SK-N-SH treated with all-trans-retinoic acid at 6 μM for 48 hours (cell line): ENCODE measurements at regions not wholly inside any gene's neighbourhood (a gene's known extent, or its start where the extent isn't known, plus 50 kb on each side); places are given as distances from the start of the nearest gene placed in this dataset.

ENCODE experiments used
- ATAC-seq: fragments of 200-7000 bp; cut with Tn5 transposase; 3 replicates; pipeline ENCODE4 v1.9.1; 2020; ENCODE audit warnings: mild to moderate bottlenecking, moderate library complexity
- ARNTL ChIP-seq: fragments of 450-650 bp; formaldehyde crosslinking; IDR thresholded peaks from 2 replicates; pipeline ENCODE4 v1.5.0; 2020; ENCODE audit warnings: low read depth, mild to moderate bottlenecking, moderate library complexity, borderline replicate concordance
- BACH2 ChIP-seq: fragments of 250-450 bp; sonication (Bioruptor Pico); IDR thresholded peaks from 2 replicates; pipeline ENCODE4 v1.9.0; 2021; ENCODE audit warnings: mild to moderate bottlenecking, borderline replicate concordance
- CSDC2 ChIP-seq: fragments of 250-450 bp; sonication (Bioruptor Pico); IDR thresholded peaks from 2 replicates; pipeline ENCODE4 v1.5.0; 2020; ENCODE audit warnings: mild to moderate bottlenecking, moderate library complexity
- ESRRG ChIP-seq: fragments of 250-450 bp; sonication (Bioruptor Pico); IDR thresholded peaks from 2 replicates; pipeline ENCODE4 v1.6.1; 2021; ENCODE audit warnings: mild to moderate bottlenecking
- ISL1 ChIP-seq: fragments of 250-450 bp; sonication (Bioruptor Pico); IDR thresholded peaks from 2 replicates; pipeline ENCODE4 v2.1.2; 2022; ENCODE audit warnings: mild to moderate bottlenecking, moderate library complexity
- PPARA ChIP-seq: fragments of 250-450 bp; sonication (Bioruptor Pico); IDR thresholded peaks from 2 replicates; pipeline ENCODE4 v1.5.0; 2020; ENCODE audit warnings: mild to moderate bottlenecking, borderline replicate concordance
- RARB ChIP-seq: fragments of 250-450 bp; sonication (Bioruptor Pico); IDR thresholded peaks from 2 replicates; pipeline ENCODE4 v1.8.0; 2021; ENCODE audit warnings: mild to moderate bottlenecking, moderate library complexity
- SNAI2 ChIP-seq: fragments of 250-450 bp; sonication (Bioruptor Pico); IDR thresholded peaks from 2 replicates; pipeline ENCODE4 v1.5.0; 2020; ENCODE audit warnings: mild to moderate bottlenecking, moderate library complexity
- TCF4 ChIP-seq: fragments of 250-450 bp; sonication (Bioruptor Pico); IDR thresholded peaks from 2 replicates; pipeline ENCODE4 v1.8.0; 2021; ENCODE audit warnings: mild to moderate bottlenecking, moderate library complexity, borderline replicate concordance
- ZC3H10 ChIP-seq: fragments of 250-450 bp; sonication (Bioruptor Pico); IDR thresholded peaks from 2 replicates; pipeline ENCODE4 v1.5.1; 2021; ENCODE audit warnings: mild to moderate bottlenecking, moderate library complexity
- ZFP3 ChIP-seq: fragments of 250-450 bp; sonication (Bioruptor Pico); IDR thresholded peaks from 2 replicates; pipeline ENCODE4 v1.5.0; 2020; ENCODE audit warnings: mild to moderate bottlenecking, moderate library complexity
- ZFP30 ChIP-seq: fragments of 450-650 bp; formaldehyde crosslinking; IDR thresholded peaks from 2 replicates; pipeline ENCODE4 v1.5.0; 2022; ENCODE audit warnings: mild to moderate bottlenecking, moderate library complexity
- ZNF565 ChIP-seq: fragments of 450-650 bp; formaldehyde crosslinking; conservative IDR thresholded peaks from 2 replicates; pipeline ENCODE4 v1.5.0; 2020; ENCODE audit warnings: low read depth, mild to moderate bottlenecking, moderate library complexity
- ZNF8 ChIP-seq: fragments of 450-650 bp; formaldehyde crosslinking; IDR thresholded peaks from 2 replicates; pipeline ENCODE4 v1.5.0; 2020; ENCODE audit warnings: mild to moderate bottlenecking, moderate library complexity
- TF ChIP-seq, protein P1 (sequence below): fragments of 250-450 bp; sonication (Bioruptor Pico); IDR thresholded peaks from 2 replicates; pipeline ENCODE4 v1.5.0; 2020; ENCODE audit warnings: mild to moderate bottlenecking, moderate library complexity
- TF ChIP-seq, protein P2 (sequence below): fragments of 250-450 bp; sonication (Bioruptor Pico); IDR thresholded peaks from 2 replicates; pipeline ENCODE4 v1.8.0; 2020; ENCODE audit warnings: mild to moderate bottlenecking, moderate library complexity, borderline replicate concordance
- TF ChIP-seq, protein P3 (sequence below): fragments of 250-450 bp; sonication (Bioruptor Pico); IDR thresholded peaks from 2 replicates; pipeline ENCODE4 v1.8.0; 2021; ENCODE audit warnings: low read depth, mild to moderate bottlenecking, moderate library complexity, borderline replicate concordance
- TF ChIP-seq, protein P4 (sequence below): fragments of 250-450 bp; sonication (Bioruptor Pico); IDR thresholded peaks from 2 replicates; pipeline ENCODE4 v1.5.1; 2021; ENCODE audit warnings: mild to moderate bottlenecking, moderate library complexity

DNA sequence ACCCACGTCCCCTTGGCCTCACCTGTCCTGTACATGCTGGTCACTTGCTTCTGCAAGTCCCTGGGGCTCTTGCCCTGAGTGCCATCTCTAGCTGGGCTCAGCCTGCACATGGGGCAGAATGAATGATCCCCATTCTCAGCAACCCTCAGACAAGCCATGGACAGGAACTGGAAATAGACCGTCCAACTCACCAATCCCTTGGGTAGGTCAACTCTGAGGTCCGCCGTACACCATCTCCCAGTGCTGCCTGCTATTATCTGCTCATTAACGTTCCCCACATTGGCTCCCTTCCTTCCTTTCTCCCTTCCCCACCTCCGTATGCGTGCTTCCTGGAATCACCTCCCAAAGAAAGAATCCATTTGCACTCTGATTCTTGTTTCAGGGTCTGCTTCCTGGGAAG is 335.0 kb downstream of the SFMBT2 start:
- no peak for ATAC-seq
- TF ChIP-seq, protein P1, sequence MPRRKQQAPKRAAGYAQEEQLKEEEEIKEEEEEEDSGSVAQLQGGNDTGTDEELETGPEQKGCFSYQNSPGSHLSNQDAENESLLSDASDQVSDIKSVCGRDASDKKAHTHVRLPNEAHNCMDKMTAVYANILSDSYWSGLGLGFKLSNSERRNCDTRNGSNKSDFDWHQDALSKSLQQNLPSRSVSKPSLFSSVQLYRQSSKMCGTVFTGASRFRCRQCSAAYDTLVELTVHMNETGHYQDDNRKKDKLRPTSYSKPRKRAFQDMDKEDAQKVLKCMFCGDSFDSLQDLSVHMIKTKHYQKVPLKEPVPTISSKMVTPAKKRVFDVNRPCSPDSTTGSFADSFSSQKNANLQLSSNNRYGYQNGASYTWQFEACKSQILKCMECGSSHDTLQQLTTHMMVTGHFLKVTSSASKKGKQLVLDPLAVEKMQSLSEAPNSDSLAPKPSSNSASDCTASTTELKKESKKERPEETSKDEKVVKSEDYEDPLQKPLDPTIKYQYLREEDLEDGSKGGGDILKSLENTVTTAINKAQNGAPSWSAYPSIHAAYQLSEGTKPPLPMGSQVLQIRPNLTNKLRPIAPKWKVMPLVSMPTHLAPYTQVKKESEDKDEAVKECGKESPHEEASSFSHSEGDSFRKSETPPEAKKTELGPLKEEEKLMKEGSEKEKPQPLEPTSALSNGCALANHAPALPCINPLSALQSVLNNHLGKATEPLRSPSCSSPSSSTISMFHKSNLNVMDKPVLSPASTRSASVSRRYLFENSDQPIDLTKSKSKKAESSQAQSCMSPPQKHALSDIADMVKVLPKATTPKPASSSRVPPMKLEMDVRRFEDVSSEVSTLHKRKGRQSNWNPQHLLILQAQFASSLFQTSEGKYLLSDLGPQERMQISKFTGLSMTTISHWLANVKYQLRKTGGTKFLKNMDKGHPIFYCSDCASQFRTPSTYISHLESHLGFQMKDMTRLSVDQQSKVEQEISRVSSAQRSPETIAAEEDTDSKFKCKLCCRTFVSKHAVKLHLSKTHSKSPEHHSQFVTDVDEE = no peak
- TF ChIP-seq CSDC2 (CRISPR knock-in tag) (no peak), ESRRG (CRISPR knock-in tag) (no peak), SNAI2 (CRISPR knock-in tag) (no peak), ZFP3 (CRISPR knock-in tag) (no peak), ZNF8 (CRISPR knock-in tag) (no peak), ISL1 (CRISPR knock-in tag) (no peak), PPARA (CRISPR knock-in tag) (no peak), TCF4 (CRISPR knock-in tag) (no peak), ARNTL (CRISPR knock-in tag) (no peak)
- TF ChIP-seq, protein P2, sequence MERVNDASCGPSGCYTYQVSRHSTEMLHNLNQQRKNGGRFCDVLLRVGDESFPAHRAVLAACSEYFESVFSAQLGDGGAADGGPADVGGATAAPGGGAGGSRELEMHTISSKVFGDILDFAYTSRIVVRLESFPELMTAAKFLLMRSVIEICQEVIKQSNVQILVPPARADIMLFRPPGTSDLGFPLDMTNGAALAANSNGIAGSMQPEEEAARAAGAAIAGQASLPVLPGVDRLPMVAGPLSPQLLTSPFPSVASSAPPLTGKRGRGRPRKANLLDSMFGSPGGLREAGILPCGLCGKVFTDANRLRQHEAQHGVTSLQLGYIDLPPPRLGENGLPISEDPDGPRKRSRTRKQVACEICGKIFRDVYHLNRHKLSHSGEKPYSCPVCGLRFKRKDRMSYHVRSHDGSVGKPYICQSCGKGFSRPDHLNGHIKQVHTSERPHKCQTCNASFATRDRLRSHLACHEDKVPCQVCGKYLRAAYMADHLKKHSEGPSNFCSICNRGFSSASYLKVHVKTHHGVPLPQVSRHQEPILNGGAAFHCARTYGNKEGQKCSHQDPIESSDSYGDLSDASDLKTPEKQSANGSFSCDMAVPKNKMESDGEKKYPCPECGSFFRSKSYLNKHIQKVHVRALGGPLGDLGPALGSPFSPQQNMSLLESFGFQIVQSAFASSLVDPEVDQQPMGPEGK (CRISPR knock-in tag) = no peak
- TF ChIP-seq, protein P3, sequence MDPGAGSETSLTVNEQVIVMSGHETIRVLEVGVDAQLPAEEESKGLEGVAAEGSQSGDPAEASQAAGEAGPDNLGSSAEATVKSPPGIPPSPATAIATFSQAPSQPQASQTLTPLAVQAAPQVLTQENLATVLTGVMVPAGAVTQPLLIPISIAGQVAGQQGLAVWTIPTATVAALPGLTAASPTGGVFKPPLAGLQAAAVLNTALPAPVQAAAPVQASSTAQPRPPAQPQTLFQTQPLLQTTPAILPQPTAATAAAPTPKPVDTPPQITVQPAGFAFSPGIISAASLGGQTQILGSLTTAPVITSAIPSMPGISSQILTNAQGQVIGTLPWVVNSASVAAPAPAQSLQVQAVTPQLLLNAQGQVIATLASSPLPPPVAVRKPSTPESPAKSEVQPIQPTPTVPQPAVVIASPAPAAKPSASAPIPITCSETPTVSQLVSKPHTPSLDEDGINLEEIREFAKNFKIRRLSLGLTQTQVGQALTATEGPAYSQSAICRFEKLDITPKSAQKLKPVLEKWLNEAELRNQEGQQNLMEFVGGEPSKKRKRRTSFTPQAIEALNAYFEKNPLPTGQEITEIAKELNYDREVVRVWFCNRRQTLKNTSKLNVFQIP (CRISPR knock-in tag) = no peak

DNA sequence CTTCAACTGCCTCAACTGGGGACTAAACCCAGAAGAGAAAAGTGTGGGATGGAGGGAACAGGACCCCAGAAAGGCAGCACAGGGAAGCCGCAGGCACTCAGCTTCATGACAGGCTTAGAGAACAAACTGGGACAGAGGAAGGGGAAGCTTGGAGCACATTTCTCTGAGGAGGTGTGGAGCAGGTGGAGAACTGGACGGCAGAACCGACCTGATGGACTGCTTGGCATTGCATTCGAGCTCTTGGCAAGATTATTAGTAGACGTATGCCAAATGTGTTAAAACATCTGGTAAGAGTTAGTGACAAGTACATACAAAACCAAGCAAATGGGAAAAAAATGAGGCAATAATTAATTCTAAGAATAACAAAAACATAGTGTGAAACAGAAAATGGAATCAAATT is 335.7 kb downstream of the SFMBT2 start:
- no peak for ATAC-seq
- TF ChIP-seq ZFP30 (CRISPR knock-in tag) (no peak), SNAI2 (CRISPR knock-in tag) (no peak), CSDC2 (CRISPR knock-in tag) (no peak), RARB (CRISPR knock-in tag) (no peak)

- ATAC-seq = no peak
- TF ChIP-seq ZNF565 (CRISPR knock-in tag) (no peak), RARB (CRISPR knock-in tag) (no peak), BACH2 (no peak), ZFP3 (CRISPR knock-in tag) (no peak), ZC3H10 (CRISPR knock-in tag) (no peak)
- TF ChIP-seq, protein P2 (CRISPR knock-in tag) = no peak
- TF ChIP-seq, protein P1 = no peak
- TF ChIP-seq, all 23 proteins: peak for 0
Measured at GRCh38 chr10:7071421-7071820, 339.4 kb downstream of the SFMBT2 start.

- ATAC-seq = no peak
- TF ChIP-seq, protein P2 (CRISPR knock-in tag) = no peak
- TF ChIP-seq ZFP3 (CRISPR knock-in tag) (no peak), RARB (CRISPR knock-in tag) (no peak), CSDC2 (CRISPR knock-in tag) (no peak), TCF4 (CRISPR knock-in tag) (no peak), BACH2 (no peak), ZNF8 (CRISPR knock-in tag) (no peak)
- TF ChIP-seq, protein P3 (CRISPR knock-in tag) = no peak
- TF ChIP-seq, protein P4, sequence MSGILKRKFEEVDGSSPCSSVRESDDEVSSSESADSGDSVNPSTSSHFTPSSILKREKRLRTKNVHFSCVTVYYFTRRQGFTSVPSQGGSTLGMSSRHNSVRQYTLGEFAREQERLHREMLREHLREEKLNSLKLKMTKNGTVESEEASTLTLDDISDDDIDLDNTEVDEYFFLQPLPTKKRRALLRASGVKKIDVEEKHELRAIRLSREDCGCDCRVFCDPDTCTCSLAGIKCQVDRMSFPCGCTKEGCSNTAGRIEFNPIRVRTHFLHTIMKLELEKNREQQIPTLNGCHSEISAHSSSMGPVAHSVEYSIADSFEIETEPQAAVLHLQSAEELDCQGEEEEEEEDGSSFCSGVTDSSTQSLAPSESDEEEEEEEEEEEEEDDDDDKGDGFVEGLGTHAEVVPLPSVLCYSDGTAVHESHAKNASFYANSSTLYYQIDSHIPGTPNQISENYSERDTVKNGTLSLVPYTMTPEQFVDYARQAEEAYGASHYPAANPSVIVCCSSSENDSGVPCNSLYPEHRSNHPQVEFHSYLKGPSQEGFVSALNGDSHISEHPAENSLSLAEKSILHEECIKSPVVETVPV (CRISPR knock-in tag) = no peak
Measured at GRCh38 chr10:7070950-7071349, 339.9 kb downstream of the SFMBT2 start.
